Inflammatory macrophage treated with lipopolysaccharide for 4 hours (primary cell): ENCODE measurements at regions not wholly inside any gene's neighbourhood (a gene's known extent, or its start where the extent isn't known, plus 50 kb on each side); places are given as distances from the start of the nearest gene placed in this dataset.
"Not testable (repeated sequence)": the region's sequence is repeated elsewhere in the genome, so short reads cannot be mapped to it uniquely, and the experiment has no call there.

Experiments
- DNase-seq: peaks from one replicate; pipeline ENCODE4 v3.0.0-alpha.2; 2020

DNA sequence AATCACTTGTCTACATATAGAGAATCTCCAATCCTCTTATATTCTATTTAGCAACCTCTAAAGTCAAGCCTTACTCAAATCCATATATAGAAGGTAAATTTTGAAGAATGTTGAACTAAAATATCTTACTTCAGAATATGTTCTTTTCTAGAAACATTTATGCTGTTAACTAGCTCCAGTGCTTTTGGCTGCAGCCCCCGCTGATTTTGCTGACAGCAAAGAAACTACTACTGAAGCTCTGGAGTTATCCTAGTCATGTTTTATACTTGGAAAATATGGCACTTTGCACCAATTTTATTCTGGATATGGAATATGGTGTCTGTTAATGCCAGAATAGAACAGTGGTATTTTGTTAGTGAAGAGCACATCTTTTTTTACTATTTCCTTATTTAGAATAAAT is 212.4 kb upstream of the FSIP2 start:
- DNase-seq = no peak

GRCh38 chr2:185531721-185532120 is 206.9 kb upstream of the FSIP2 start:
- DNase-seq = no peak

- DNase-seq = no peak
Observed at GRCh38 chr2:185537689-185538088, 200.9 kb upstream of the FSIP2 start.

DNA sequence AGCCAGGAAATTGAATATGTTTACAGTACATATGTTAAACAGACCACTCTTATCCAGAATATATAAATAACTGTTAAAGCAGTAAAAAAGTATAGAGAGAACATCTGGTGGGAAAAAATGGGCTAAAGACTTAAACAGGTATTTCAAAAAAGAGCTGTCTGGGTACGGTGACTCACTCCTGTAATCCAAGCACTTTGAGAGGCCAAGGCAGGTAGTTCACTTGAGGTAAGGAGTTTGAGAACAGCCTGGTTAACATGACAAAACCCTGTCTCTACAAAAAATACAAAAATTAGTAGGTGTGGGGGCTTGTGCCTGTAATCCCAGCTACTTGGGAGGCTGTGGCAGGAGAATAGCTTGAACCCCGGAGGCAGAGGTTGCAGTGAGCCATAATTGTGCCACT is 171.4 kb upstream of the FSIP2 start:
- no peak for DNase-seq

- DNase-seq = no peak
Observed at GRCh38 chr2:185567940-185568339, 170.7 kb upstream of the FSIP2 start.

GRCh38 chr2:185578322-185578721 is 160.3 kb upstream of the FSIP2 start:
- no peak for DNase-seq

GRCh38 chr2:185583058-185583816 is 155.4 kb upstream of the FSIP2 start:
- no peak for DNase-seq

- DNase-seq = not testable (repeated sequence)
Observed at GRCh38 chr2:185585165-185585564, 153.4 kb upstream of the FSIP2 start.

DNA sequence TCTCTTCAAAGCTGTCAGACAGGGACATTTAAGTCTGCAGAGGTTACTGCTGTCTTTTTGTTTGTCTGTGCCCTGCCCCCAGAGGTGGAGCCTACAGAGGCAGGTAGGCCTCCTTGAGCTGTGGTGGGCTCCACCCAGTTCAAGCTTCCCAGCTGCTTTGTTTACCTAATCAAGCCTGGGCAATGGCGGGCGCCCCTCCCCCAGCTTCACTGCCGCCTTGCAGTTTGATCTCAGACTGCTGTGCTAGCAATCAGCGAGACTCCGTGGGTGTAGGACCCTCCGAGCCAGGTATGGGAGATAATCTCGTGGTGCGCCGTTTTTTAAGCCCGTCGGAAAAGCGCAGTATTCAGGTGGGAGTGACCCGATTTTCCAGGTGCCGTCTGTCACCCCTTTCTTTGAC is 147.3 kb upstream of the FSIP2 start:
- DNase-seq = not testable (repeated sequence)

DNA sequence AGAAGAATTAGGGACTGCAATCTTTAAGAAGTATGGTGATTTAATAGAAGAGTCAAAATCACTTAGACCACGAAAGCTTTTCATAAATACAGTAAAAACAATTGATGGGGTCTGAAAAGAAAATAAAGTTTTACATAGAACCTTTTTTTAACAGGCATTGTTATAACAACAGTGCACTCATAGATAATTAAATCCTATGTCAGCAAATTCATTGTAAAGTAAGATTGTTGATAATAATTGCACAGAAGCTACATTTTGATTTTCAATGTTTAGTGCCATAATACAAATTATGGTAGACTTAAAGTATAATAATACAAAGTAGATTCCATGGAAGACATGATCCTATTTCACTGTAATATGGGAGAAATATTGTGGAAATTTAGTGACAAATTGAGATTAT is 130.7 kb upstream of the FSIP2 start:
- DNase-seq = no peak

- no peak for DNase-seq
Observed at GRCh38 chr2:185608799-185609198, 129.8 kb upstream of the FSIP2 start.

DNA sequence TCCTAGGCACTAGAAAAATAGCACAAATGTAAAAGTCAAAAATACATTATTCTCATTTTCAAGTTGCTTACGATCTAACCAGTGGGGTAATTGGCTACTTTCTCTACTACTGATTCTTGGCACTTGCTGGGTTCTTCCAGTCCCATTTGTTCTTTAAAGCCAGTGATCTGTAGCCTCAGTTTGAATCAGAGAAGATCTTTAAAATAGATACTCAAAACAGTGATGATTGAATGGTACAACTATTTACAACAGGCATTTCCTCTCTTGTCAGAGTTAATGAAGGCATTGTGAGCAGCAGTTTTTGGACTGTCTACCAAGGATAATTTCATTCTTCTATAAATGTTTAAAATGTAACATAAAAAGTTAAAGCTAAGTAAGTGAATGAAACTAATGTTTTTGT is 128.3 kb upstream of the FSIP2 start:
- no peak for DNase-seq

GRCh38 chr2:185618625-185619024 is 120.0 kb upstream of the FSIP2 start:
- DNase-seq = no peak

DNA sequence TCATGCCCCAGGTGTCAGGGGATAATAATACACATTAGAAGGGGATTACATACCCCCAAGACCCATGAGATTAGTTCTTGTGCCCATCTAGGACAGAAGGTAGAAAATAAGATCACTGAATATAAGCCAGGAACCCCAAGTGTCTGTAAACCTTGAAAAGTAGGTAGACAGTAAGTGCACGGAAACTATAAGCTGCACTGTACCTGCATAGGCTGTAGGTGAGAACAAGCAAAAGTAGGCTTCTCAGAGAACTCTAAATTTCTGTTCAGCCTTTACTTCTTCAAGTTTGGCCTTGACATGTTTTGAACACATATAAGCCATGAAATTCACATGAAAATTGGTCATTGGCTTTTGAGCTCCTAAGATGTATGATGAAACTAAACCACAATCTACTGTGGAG is 113.0 kb upstream of the FSIP2 start:
- no peak for DNase-seq

- DNase-seq = no peak
Observed at GRCh38 chr2:185628985-185629384, 109.6 kb upstream of the FSIP2 start.

GRCh38 chr2:185633621-185634020 is 105.0 kb upstream of the FSIP2 start:
- no peak for DNase-seq

- DNase-seq = no peak
Observed at GRCh38 chr2:185638771-185639170, 99.8 kb upstream of the FSIP2 start.

GRCh38 chr2:185640588-185640987 is 98.0 kb upstream of the FSIP2 start:
- no peak for DNase-seq

- DNase-seq = no peak
Observed at GRCh38 chr2:185643434-185643833, 95.2 kb upstream of the FSIP2 start.

DNA sequence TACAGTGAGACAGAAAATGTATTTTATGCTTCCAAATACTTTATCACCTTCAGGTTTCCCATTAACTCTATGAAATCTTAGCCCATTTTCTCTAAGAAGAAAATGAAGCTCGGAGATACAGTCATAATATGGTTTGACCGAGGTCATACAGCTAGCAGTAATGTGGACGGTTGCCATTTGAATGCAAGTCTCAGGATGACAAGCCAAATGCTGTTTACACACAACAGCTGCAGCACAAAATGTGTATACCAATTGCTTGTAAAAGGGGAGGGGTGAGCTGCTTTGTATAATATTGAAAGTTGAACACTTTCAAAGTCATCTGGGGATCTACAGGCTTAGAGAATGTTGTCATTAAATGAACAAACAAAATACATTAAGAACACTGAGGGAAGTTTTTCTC is 93.8 kb upstream of the FSIP2 start:
- no peak for DNase-seq

- no peak for DNase-seq
Observed at GRCh38 chr2:185645529-185645928, 93.1 kb upstream of the FSIP2 start.

GRCh38 chr2:185658750-185659149 is 79.9 kb upstream of the FSIP2 start:
- DNase-seq = no peak

- DNase-seq = no peak
Observed at GRCh38 chr2:185663811-185664210, 74.8 kb upstream of the FSIP2 start.

GRCh38 chr2:185664384-185664783 is 74.2 kb upstream of the FSIP2 start:
- no peak for DNase-seq

DNA sequence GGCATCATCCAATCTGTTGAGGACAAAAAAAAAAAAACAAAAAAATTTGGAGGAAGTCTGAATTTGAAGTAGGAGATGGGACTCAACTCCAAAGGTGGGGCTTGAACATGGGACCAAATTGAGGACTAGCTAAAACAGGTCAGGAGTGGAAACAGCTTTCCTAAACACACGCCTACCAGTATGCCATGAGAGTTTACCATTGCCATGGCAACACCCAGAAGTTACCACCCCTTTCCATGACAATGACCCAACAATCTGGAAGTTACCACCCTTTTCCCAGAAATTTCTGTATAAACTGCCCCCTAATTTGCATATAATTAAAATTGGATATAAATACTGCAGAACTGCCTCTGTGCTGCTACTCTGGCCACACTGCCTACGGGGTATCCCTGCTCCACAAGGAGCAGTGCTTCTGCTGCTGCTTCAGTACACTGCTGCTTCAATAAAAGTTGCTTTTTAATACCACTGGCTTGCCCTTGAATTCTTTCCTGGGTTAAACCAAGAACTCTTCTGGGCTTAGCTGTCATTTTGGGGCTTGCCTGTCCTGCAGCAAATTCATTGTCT is 73.3 kb upstream of the FSIP2 start:
- no peak for DNase-seq
